ENCODE measurements at regions not wholly inside any gene's neighbourhood (a gene's known extent, or its start where the extent isn't known, plus 50 kb on each side); places are given as distances from the start of the nearest gene placed in this dataset.
"Not testable (repeated sequence)": the region's sequence is repeated elsewhere in the genome, so short reads cannot be mapped to it uniquely, and the experiment has no call there.

GRCh38 chr6:6950373-6951145 lies 157.2 kb upstream of the RREB1 start:
- DNase-seq = no peak

GRCh38 chr6:6951355-6951754 lies 156.4 kb upstream of the RREB1 start:
- DNase-seq = no peak

- no peak for DNase-seq
Measured at GRCh38 chr6:6952484-6952883, 155.3 kb upstream of the RREB1 start.

- DNase-seq = not testable (repeated sequence)
Measured at GRCh38 chr6:6952927-6953326, 154.8 kb upstream of the RREB1 start.

GRCh38 chr6:6960571-6961251 lies 147.1 kb upstream of the RREB1 start:
- DNase-seq = peak; percentile 17

GRCh38 chr6:6962086-6962485 lies 145.7 kb upstream of the RREB1 start:
- no peak for DNase-seq

- no peak for DNase-seq
Measured at GRCh38 chr6:6962699-6963098, 145.1 kb upstream of the RREB1 start.

- DNase-seq = not testable (repeated sequence)
Measured at GRCh38 chr6:6963390-6963789, 144.4 kb upstream of the RREB1 start.

GRCh38 chr6:6964675-6965074 lies 143.1 kb upstream of the RREB1 start:
- DNase-seq = no peak

- no peak for DNase-seq
Measured at GRCh38 chr6:6966127-6966526, 141.6 kb upstream of the RREB1 start.

GRCh38 chr6:6966569-6966968 lies 141.2 kb upstream of the RREB1 start:
- DNase-seq = no peak

- DNase-seq = no peak
Measured at GRCh38 chr6:6968357-6968730, 139.4 kb upstream of the RREB1 start.

- DNase-seq = no peak
Measured at GRCh38 chr6:6968731-6969552, 138.8 kb upstream of the RREB1 start.

GRCh38 chr6:6969761-6970223 lies 138.0 kb upstream of the RREB1 start:
- no peak for DNase-seq

GRCh38 chr6:6970851-6971250 lies 136.9 kb upstream of the RREB1 start:
- no peak for DNase-seq

- no peak for DNase-seq
Measured at GRCh38 chr6:6971369-6971768, 136.4 kb upstream of the RREB1 start.

GRCh38 chr6:6972456-6972855 lies 135.3 kb upstream of the RREB1 start:
- no peak for DNase-seq

GRCh38 chr6:6973721-6974120 lies 134.0 kb upstream of the RREB1 start:
- no peak for DNase-seq

GRCh38 chr6:6975459-6976111 lies 132.2 kb upstream of the RREB1 start:
- DNase-seq = no peak

GRCh38 chr6:6976193-6976592 lies 131.6 kb upstream of the RREB1 start:
- DNase-seq = no peak

GRCh38 chr6:6978731-6979130 lies 129.0 kb upstream of the RREB1 start:
- DNase-seq = no peak

GRCh38 chr6:6980999-6981597 lies 126.7 kb upstream of the RREB1 start:
- DNase-seq = no peak
